IPS DF 19.7 (cell line): ENCODE measurements at regions not wholly inside any gene's neighbourhood (a gene's known extent, or its start where the extent isn't known, plus 50 kb on each side); places are given as distances from the start of the nearest gene placed in this dataset.
"Not testable (repeated sequence)": the region's sequence is repeated elsewhere in the genome, so short reads cannot be mapped to it uniquely, and the experiment has no call there.

Experiments
- DNase-seq: peaks from one replicate; pipeline ENCODE4 v3.0.0-alpha.2; 2013; ENCODE audit warnings: low read depth, low spot score

- no peak for DNase-seq
These were observed 290.2 kb downstream of the SPATA17 start for GRCh38 chr1:217921126-217921904.

- DNase-seq, result no peak
These were observed 293.8 kb downstream of the SPATA17 start for GRCh38 chr1:217924924-217925323.

- DNase-seq, result no peak
These were observed 298.2 kb downstream of the SPATA17 start for GRCh38 chr1:217929213-217929885.

GRCh38 chr1:217943361-217943760, 312.2 kb downstream of the SPATA17 start:
- DNase-seq, result no peak

GRCh38 chr1:217944550-217944949, 313.4 kb downstream of the SPATA17 start:
- no peak for DNase-seq

GRCh38 chr1:217946511-217946910, 315.4 kb downstream of the SPATA17 start:
- no peak for DNase-seq

- no peak for DNase-seq
These were observed 317.6 kb downstream of the SPATA17 start for GRCh38 chr1:217948741-217949140.

- DNase-seq, result no peak
These were observed 322.2 kb downstream of the SPATA17 start for GRCh38 chr1:217953330-217953729.

GRCh38 chr1:217953922-217954321, 322.8 kb downstream of the SPATA17 start:
- DNase-seq, result no peak

GRCh38 chr1:217955723-217956122, 324.6 kb downstream of the SPATA17 start:
- DNase-seq, result no peak

GRCh38 chr1:217965156-217965786, 319.8 kb upstream of the RRP15 start:
- no peak for DNase-seq

- DNase-seq, result no peak
These were observed 317.0 kb upstream of the RRP15 start for GRCh38 chr1:217968085-217968484.

- no peak for DNase-seq
These were observed 315.7 kb upstream of the RRP15 start for GRCh38 chr1:217969428-217969827.

GRCh38 chr1:217977943-217978342, 307.1 kb upstream of the RRP15 start:
- no peak for DNase-seq

- no peak for DNase-seq
These were observed 303.7 kb upstream of the RRP15 start for GRCh38 chr1:217981430-217981829.

- no peak for DNase-seq
These were observed 302.6 kb upstream of the RRP15 start for GRCh38 chr1:217982331-217983050.

GRCh38 chr1:217983051-217983375, 302.1 kb upstream of the RRP15 start:
- DNase-seq, result no peak

- no peak for DNase-seq
These were observed 299.5 kb upstream of the RRP15 start for GRCh38 chr1:217985641-217986040.

- no peak for DNase-seq
These were observed 295.6 kb upstream of the RRP15 start for GRCh38 chr1:217989510-217989909.

- DNase-seq, result no peak
These were observed 291.7 kb upstream of the RRP15 start for GRCh38 chr1:217993439-217993838.

- DNase-seq, result not testable (repeated sequence)
These were observed 276.8 kb upstream of the RRP15 start for GRCh38 chr1:218008296-218008695.

GRCh38 chr1:218015106-218015505, 270.0 kb upstream of the RRP15 start:
- not testable (repeated sequence) for DNase-seq
